ENCODE measurements at regions not wholly inside any gene's neighbourhood (a gene's known extent, or its start where the extent isn't known, plus 50 kb on each side); places are given as distances from the start of the nearest gene placed in this dataset.
"Not testable (repeated sequence)": the region's sequence is repeated elsewhere in the genome, so short reads cannot be mapped to it uniquely, and the experiment has no call there.

DNA sequence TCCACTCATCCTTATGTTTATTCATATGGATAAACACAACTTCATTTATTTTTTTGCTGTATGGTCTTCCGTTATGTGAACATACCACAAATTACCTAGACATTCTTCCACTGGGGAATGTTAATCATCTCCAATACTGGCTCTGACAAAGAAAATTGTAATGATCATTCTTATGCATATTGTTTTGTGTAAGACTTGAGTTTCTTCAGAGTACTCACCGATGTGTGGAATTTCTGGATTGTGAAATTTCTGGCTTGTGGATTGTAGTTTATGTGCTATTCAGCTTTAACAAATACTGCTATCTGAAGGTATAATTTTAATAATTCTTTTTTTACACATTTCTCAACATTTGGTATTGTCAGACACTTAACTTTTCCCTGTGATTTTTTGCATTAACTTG lies 212.2 kb upstream of the THUMPD2 start:
- ChIA-PET POLR2A (no interaction called here), CTCF (no interaction called here)
- no peak for DNase-seq (ENCODE audit: low read depth, low spot score)

DNA sequence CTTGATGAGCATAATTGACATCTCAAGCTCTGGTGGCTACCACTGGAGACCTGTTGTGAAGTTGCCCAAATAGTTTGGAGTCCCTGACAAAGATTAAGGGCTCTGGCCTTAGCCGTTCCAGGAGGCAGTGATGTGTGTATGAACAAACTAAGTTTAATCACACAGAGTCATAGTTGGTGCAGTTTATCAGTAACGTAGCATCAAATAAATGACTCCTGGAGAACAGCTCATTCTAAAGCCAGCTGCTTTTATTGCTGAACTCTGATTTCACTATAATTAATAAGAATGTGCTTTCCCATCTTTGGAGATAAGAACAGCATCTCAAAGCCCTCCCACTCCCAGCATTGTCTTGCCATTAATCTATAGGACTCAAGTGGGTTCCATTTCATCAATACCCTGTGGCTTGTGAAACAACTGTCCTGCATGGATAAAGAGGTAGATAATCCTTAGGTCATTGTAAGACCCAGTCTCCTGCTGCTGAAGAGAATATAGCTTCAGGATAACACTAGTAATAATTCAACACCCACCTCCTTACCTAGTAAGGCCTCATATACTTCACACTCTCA lies 211.4 kb upstream of the THUMPD2 start:
- TF ChIP-seq, protein P1, sequence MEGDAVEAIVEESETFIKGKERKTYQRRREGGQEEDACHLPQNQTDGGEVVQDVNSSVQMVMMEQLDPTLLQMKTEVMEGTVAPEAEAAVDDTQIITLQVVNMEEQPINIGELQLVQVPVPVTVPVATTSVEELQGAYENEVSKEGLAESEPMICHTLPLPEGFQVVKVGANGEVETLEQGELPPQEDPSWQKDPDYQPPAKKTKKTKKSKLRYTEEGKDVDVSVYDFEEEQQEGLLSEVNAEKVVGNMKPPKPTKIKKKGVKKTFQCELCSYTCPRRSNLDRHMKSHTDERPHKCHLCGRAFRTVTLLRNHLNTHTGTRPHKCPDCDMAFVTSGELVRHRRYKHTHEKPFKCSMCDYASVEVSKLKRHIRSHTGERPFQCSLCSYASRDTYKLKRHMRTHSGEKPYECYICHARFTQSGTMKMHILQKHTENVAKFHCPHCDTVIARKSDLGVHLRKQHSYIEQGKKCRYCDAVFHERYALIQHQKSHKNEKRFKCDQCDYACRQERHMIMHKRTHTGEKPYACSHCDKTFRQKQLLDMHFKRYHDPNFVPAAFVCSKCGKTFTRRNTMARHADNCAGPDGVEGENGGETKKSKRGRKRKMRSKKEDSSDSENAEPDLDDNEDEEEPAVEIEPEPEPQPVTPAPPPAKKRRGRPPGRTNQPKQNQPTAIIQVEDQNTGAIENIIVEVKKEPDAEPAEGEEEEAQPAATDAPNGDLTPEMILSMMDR (IDR thresholded peaks at IDR 0.05; ENCODE audit: insufficient read depth, low read length, missing control alignments) = no peak
- no peak for DNase-seq (ENCODE audit: low read depth, low spot score)
- POLR2A ChIA-PET = interaction anchor here (1.5 kb wide), 1 partner anchor 42 kb away, joined by 5 read pairs; no protein-coding TSS in a partner anchor

More for the DNA sequence above, 212.2 kb upstream of the THUMPD2 start:
- no peak overlapping the region for H3K4me3 ChIP-seq (ENCODE audit: low read depth, low read length)
- TF ChIP-seq, protein P1 (IDR thresholded peaks at IDR 0.05; ENCODE audit: insufficient read depth, low read length, missing control alignments) = no peak

DNA sequence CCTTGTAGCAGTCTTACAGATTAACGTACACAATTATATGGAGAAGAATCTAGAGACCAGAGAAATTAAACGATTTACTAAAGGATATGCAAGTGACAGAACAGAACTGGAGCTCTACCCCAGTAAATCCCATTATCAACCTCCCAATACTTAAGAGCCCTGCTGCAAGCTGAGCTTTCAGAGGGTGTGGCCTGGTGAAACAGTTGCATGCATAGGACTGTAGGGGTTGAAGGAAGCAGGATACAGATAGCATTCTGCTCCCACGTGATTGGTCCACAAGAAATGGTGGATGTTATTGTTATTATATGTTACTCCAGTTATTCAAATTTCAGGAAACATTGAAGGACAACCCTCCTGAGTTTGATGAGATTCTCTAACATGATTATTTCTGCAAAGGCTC lies 210.8 kb upstream of the THUMPD2 start:
- no peak overlapping the region for H3K4me3 ChIP-seq (ENCODE audit: low read depth, low read length)
- TF ChIP-seq, protein P1 (IDR thresholded peaks at IDR 0.05; ENCODE audit: insufficient read depth, low read length, missing control alignments) = no peak
- ChIA-PET POLR2A (interaction anchor here (1.5 kb wide), 1 partner anchor 43 kb away, joined by 5 read pairs; no protein-coding TSS in a partner anchor), CTCF (interaction anchor here (1.1 to 1.6 kb wide), 2 partner anchors 10 to 24 kb away, joined by 3 to 4 read pairs; no protein-coding TSS in a partner anchor)
- DNase-seq (ENCODE audit: low read depth, low spot score) = no peak

More for the DNA sequence above, 211.4 kb upstream of the THUMPD2 start:
- no peak overlapping the region for H3K4me3 ChIP-seq (ENCODE audit: low read depth, low read length)
- CTCF ChIA-PET = interaction anchor here (1.1 to 1.6 kb wide), 2 partner anchors 9 to 24 kb away, joined by 3 to 4 read pairs; no protein-coding TSS in a partner anchor

DNA sequence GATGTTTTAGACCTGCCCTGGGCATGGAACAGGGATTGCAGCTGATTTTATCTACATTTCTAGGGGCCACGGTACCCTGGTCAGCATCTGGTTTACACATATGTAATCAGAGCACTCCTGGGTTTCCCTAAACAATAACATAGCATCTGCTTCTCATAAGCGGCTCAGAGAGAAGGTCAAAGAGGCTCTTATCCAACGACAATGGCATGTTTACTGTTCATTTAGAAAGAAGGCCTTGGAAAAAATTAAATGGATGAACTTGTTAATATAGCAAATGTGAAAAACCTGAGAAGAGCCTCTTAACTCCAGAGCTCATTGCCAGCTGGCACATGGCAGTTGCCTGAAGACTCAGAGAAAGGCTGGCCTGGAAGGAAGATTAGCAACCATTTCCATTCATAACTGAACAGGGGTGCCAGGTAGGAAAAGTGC lies 202.8 kb upstream of the THUMPD2 start:
- H3K4me3 ChIP-seq (ENCODE audit: low read depth, low read length) = no peak overlapping the region
- no peak for DNase-seq (ENCODE audit: low read depth, low spot score)
- POLR2A ChIA-PET = no interaction called here
- CTCF ChIA-PET = interaction anchor here (0.8 kb wide), 1 partner anchor 12 kb away, joined by 3 read pairs; no protein-coding TSS in a partner anchor
- TF ChIP-seq, protein P1 (IDR thresholded peaks at IDR 0.05; ENCODE audit: insufficient read depth, low read length, missing control alignments) = no peak

DNA sequence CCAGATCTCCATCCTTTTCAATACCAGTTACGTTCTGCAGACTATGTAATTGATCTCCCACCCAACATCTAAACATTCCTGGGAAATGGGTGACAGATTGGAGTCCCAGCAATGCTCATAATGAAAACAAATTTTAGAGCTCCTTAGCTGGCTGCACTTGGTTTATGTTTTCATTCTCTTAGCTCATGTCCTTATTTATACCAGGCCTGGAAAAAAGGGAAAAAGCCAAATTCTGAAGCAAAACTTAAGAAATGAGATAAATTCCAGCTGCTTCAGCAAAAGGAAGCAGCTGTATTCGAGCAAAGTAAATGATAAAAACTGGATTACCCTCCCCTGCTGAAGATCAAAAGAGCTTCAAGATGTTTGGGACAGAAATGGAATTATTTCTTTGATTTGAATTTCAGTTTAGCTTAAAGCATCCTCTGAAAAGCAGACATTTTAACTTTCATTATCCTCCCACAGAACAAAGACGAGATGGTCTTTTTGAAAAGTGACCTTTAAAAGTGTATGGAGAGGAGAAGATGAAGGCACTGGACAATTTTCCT lies 196.5 kb upstream of the THUMPD2 start:
- ChIA-PET CTCF (no interaction called here), POLR2A (no interaction called here)
- no peak for DNase-seq (ENCODE audit: low read depth, low spot score)
- no peak overlapping the region for H3K4me3 ChIP-seq (ENCODE audit: low read depth, low read length)
- TF ChIP-seq, protein P1 (IDR thresholded peaks at IDR 0.05; ENCODE audit: insufficient read depth, low read length, missing control alignments) = no peak

DNA sequence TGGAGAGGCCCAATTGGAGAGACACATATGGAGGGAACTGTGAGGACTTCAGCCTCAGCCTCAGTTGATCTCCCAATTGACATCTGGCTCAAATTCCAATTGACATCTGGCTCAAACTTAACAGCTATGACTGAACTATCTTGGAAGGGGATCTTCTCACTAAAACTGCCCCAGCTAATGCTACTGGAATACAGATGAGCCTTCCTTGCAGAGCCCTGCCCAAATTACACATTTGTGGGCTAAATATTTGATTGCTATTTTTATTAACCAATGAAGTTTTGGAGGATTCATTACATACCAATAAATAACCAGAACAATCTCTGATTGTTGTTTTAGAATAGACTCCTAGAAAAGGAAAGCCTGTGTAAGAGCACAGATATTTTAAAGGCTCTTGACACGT lies 189.0 kb upstream of the THUMPD2 start:
- ChIA-PET CTCF (no interaction called here), POLR2A (no interaction called here)
- no peak overlapping the region for H3K4me3 ChIP-seq (ENCODE audit: low read depth, low read length)
- DNase-seq (ENCODE audit: low read depth, low spot score) = no peak
- TF ChIP-seq, protein P1 (IDR thresholded peaks at IDR 0.05; ENCODE audit: insufficient read depth, low read length, missing control alignments) = no peak

DNA sequence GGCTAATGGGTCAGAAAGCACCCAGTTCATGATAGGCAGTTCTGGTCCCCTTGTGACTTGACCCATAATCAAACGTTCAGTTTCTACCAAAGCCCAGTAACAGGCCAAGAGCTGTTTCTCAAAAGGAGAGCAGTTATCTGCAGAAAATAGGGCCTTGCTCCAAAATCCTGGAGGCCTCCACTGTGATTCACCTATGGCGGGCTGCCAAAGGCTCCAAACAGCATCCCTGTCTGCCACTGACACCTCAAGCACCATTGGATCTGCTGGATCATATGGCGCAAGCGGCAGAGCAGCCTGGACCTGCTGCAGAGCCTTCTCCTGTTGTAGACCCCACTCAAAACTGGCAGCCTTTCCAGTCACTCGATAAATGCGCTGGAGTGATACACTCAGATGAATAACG lies 181.6 kb upstream of the THUMPD2 start:
- CTCF ChIA-PET; POLR2A ChIA-PET; DNase-seq (ENCODE audit: low read depth, low spot score); H3K4me3 ChIP-seq (ENCODE audit: low read depth, low read length): not testable (repeated sequence)
